Stimulated activated CD8-positive, alpha-beta memory T cell treated with anti-CD3 and anti-CD28 coated beads, Interleukin-4, amount 100 ng/mL, for 1 hour (primary cell): ENCODE measurements at regions not wholly inside any gene's neighbourhood (a gene's known extent, or its start where the extent isn't known, plus 50 kb on each side); places are given as distances from the start of the nearest gene placed in this dataset.

ENCODE experiments used
- DNase-seq, 2 donors: peaks; one replicate each; pipeline ENCODE4 v3.0.0-alpha.2; 2020; ENCODE audit warnings: low read depth in 2 of 2, low spot score in 1 of 2

DNA sequence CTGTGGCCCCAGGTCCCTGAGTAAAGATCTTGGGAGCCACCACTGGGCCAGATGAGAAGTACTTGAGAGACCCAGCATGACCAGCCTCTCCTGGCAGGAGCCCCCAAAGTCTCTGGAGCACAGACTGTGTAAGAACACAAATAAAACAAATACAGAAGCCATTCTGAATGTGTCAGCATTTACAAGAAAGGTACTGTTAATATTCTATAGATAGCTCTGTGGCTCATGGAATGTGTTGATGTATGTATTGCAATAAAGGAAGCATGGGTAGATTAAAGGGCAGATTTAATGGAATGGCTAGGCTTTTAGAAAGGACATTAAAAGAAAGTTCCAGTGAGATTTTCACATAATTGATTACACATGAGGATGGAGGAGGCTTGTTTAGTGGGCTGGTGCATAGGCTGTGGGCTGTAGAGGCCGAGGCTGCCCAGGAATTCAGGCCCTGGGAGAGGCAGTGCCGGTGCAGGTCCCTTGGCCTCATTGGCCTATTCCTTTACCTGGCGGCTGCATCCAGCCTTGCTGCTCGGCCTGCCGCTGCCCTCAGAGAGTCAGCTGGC, 127.7 kb upstream of the DLX2 start:
- DNase-seq, result no peak

DNA sequence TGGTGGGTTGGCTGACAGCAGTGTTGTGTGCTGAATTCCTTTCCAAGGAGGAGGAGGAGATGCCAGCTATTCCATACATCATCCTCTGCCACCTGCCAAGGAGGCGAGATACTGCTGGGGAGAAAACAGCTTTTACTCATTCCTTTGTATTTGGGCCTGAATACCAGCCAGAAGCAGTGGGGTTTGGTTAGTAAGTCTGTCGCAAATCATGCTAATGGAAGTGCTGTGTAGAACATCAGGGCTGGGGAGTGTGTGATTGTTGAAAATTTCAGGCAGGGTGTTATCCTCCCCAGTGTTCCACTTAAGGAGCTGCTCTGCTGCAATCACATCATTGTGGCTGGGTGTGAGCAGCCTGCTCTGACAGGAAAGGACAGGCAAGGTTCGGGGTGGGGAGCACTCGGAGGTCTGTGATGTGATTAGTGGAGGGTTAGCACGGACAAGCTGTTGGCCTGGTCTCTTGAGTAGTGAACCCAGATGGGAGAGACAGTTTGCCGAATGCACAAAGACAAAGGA, 128.2 kb upstream of the DLX2 start:
- no peak for DNase-seq

DNA sequence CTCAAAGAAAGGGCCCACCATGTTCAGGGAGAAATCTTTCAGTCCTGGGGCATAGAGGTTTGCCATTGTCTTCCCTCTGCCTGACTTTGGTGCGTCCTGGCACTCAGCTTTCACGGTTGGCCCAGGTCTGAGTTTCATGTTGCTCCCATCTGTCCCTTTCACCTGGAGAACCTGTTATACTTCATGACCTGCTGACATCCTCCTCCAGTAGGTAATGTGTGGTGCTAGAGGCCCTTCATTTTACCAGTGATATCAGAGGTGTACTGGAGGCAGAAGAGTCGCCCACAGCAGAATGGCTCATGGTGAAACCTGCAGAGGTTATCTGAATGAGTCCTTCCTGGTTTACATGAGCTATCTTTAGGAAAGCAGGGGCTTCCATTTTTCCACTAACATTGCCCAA, 128.8 kb upstream of the DLX2 start:
- DNase-seq, result no peak

DNA sequence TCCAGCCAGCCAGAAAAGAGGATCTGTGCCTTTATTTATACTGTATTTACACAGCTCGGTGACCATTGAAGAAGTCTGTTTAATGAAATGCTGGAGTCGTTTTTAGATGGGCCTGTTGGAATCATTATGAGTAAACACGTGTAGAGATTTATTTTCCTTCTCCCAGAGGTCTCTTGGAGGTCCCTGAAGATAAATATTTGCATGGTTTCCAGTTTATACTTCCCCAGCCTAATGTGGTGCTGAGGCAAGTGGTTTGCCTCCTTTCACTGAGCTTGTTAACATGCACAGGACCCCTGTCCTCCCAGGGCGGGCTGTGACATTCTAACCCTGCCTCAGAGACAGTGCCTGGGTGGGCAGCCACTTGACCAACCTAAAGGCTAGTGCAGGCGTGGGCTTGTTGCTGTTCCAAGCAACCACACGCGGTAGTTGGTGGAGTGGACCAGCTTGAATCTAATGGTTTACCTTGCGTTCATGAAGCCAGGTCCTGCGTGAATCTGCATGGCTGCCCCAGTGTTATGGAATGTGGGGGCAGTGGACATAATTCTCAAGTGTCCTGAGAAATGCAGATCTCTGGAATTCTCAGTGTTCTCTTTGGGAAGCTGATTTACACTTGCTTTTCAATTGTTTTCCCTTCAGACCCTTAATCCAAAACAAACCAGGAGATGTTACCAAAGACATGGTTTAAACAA, 130.2 kb upstream of the DLX2 start:
- DNase-seq, result no peak

DNA sequence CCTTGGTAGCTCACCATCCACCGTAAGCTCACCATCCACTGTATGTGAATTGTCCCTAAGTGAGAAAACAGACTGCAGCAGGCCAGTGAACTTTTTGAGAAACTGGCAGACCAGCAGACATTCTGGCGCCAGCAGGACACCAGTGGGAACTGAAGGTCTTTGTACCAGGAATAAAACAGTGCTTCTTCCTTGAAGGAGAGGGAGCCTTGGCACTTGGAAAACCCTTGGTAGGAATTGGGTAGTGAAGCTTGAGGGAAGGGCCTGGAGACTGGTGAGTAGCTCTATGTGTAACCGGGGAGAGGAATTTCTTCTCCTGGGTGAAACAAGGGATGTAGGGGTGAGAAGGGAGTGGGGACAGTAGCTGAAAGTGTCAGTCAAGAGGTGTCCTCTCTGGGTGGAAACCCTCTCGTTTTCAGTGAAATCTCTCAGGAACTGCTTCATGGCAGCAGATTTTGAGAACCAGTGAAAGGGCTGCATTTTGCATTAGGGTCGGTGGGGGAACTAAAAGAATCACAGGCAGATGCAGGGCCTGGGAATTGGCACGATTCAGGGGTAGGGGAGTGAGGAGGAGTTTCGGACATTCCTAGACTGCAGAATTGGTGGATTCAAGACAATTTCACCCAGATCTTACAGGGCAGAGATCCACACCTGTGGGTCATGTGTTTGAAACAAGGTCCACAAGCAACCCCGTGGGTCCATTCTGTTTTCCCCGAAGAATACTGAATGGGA, 131.5 kb upstream of the DLX2 start:
- DNase-seq, result no peak

DNA sequence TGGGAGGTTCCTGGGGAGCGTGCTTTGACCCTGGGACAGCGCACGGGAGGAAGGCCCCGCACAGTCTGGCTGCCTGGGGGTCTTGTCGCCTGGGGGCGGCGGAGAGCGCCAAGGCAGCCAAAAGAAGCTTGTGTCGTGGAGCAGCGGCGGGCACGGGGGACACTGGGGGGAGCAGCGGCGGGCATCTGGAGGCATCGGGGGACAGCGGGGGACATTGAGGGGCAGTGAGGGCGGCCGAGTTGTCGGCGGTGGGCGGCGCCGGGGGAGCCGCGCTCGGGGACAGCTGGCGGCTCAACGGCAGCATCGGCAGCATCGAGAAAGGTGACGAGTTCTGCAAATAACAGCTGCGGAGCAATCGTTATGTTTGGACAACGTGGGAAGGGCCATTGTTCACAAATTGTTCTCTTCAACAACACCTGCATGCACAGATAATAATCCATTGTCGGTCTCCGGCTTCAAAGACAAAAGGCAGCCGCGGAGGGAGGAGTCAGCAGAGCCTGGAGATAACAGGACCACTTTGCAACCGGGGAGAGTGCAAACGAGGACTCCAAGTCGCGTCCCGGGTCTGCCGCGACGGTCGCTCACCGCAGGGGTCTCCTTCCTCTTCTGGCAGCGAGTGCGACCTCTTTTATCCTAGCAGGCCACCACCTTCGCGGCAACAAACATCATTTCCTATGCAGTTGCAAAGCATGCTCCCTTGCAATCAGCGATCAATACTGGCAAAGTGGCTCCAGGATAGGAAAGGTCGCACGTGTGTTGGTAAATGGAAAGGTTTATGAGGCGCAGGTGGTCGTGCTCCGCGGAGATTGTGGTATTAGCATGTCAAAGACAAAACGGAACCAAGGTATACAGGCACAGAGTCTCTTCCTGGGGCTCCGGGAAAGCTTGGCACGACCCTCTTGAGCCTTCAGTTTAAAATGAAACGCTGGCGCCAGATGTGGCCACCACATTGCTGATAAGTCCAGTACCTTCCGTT, 132.3 kb upstream of the DLX2 start:
- DNase-seq, result no peak

DNA sequence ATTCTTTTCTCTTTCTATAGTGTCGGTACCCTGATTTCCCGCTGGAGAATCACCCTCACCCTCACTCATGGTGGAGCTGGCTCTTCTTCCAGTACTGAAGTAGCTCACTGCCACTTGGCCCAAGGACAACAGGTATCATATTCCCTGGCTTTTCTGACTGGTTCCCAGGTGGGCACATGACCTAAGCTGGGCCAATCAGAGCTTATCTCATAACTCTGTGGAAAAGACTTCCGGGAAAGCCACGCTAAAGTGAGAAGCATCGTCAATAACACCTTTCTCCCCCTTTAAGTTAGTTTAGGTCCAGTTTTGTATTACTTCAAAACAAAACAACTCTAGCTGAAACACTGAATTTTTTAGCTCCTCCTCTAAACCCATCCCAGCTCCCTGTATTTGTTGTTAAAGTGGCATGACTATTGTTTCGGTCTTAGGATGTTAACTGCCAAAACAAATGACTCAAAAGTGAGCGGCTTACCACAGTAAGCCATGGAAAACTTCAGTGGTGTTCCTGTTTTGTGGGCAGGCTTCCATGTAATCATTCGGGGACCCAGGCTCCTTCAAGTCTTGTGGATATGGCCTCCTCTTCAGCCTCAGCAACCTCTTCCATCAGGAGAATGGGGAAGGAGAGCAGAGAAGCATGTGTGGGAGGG, 137.4 kb upstream of the DLX2 start:
- no peak for DNase-seq

DNA sequence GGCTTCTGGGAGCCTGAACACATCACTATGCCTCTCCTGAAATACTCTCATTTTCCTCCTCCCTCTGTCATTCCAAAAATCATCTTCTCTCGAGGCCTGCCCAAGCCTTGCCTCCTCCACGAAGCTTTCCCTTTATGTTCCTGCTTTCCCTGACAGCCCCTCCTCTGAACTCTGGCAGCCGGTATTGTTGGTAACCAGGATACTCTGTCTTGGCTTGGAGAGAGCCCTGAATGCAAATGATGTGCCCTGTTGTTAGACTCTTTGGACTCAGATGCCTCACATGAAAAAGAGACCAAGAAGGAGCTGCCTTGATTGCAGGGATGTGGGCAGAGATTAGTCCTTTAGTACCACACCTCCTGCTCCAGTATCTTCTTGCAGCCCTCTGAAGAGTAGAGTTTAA, 138.5 kb upstream of the DLX2 start:
- no peak for DNase-seq

DNA sequence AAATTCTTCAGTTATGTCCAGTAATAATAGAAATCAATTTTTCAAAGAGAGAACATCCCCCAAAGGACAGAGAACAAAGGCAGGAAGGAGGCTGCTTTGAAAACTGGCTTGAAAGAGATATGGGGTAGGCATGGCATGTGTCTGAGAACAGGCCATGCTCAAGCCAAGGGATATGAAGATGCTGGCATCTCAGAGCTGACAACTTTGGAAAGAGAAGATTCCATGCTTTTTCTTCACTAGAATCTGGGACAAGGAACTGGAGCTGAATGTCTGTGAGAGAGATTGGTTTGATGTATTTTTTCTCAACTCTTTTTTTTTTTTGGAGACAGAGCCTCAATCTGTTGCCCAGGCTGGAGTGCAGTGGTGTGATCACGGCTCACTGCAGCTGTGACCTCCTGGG, 139.8 kb upstream of the DLX2 start:
- DNase-seq, result no peak

DNA sequence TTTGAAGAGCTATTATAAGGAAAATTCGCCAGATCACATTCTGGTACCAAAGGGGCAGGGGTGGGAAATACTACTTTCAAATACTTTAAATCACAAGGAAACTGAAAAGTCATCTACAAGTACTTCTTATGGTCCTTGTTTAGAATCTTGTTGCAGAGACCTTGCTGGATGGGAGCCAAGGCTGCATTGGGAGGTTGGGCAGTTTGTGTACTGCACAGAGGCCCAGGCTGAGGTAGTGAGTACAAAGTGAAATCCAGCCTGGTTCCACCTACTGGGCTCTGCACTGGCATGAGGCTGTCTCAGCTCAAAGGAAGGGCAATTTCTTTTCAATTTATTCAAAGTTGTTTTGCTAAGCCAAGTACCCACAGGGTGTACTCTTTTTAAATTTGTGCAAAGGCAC, 140.3 kb upstream of the DLX2 start:
- DNase-seq, result no peak

DNA sequence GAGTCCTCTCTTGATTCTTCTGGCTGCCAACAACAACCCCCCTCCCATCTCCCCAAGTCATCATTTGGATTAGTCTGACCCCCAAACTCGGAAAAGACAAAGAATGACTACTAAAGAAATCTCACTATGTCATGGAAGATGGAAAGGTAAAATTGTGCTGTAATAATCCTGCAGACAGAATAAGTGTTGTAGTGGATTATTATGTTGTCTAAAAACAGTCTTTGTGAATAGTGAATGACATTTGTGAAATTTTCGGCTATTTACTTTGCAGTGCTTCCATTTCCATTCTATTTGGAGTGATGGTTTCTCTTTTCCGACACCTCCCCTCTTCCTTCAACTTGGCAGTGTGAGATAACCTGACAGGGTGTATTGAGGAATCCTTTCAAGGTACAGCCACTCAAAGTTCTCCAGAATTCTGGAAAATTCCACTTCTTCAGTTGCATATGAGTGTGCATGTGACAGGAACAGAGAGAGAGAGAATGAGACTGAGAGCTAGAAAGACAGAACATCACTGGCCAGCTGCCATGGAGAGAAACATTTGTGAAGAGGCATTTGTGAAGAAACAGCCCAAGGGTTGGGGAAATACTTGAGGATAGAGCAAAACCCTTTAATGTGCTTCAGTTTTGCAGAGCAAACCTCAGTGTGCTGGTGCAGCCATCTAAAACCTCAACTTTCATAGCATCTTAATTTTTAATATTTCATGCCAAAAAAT, 141.9 kb upstream of the DLX2 start:
- DNase-seq, result no peak

DNA sequence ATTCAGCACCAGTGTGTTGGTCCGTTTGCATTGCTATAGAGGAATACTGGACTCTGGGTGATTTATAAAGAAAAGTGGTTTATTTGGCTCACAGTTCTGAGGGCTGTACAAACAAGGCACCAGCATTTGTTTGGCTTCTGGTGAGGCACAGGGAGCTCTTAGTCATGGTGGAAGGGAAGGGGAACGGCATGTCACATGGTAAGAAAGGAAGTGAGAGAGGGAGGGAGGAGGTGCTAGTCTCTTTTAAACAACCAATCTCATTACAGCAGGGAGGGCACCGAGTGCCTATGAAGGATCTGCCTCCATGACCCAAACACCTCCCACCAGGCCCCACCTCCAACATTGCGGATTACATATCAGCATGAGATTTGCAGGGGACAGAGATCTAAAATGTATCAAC, 143.9 kb upstream of the DLX2 start:
- DNase-seq, result no peak

DNA sequence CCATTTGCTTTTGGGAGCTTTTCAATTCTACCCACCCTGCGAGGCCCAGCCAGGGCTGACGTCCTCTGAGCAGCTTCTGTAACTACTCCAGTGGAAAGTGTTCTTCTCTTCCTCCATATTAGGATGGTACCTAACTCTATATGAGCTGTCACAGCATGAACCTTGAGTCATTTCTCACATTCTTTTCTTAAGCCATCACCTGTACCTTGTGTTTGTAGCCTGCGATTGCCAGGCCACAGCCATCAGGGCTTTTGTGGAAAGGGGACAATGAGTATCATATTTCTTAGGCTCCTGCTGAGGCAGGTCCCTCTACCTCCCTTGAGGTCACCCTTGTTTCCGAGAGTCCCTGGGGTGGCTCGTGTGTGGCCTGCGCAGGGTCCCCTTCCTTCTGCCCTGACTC, 144.5 kb upstream of the DLX2 start:
- no peak for DNase-seq

DNA sequence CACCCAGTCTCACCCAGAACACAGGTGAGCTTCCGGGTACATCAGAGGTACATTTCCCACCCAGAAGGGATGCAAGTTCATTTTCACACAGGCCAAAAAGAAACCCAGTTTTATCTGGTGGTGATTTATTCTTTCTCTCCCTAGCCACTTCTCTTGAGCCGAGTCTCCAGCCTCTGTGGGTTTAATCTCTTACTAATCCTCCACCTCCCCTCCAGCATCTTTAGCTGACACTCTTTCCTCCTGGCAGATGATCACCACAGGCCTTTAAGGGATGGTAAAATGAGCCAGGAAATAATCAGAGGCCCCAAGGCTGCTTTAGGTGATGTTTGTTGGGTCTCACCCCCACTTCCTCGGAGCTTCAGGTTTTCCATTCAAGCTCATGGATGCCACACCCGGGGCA, 145.7 kb upstream of the DLX2 start:
- no peak for DNase-seq

DNA sequence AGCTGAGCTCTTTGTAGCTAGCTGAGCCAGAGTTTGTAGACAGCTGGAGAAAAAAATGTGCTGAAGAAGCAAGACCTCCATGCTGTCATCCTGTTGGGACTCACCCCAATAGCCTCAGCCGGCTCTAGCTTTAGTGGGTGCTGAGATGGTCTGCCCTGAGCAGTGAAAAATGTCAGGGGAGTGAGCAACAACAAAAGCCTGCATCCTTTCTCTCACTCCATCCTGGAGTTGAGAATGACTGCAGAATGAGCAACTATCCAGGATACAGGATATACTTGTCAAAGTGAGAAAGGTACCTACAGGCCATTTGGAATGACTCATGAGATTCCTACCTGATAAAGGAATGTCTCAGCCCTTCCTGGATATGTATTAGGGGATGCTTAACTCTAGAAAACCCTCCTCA, 146.1 kb upstream of the DLX2 start:
- DNase-seq, result no peak

DNA sequence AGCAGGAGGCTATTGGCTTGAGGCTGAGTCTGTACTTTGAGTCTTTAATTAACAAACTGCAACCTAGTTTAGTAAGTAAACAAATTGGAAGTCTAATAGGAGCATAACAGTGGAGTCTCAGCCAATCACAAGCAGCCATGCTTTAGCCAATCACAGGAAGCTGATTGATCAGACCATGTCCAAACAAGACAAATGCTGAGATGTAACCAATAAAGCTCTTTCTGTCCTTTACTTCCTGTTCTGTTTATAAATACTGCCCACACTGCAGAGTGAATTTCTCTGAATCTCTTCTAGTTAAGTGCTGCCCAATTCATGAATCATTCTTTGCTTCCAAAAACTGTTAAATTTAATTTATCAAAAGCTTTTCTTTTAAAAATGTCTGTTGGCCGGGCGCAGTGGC, 146.6 kb upstream of the DLX2 start:
- no peak for DNase-seq

DNA sequence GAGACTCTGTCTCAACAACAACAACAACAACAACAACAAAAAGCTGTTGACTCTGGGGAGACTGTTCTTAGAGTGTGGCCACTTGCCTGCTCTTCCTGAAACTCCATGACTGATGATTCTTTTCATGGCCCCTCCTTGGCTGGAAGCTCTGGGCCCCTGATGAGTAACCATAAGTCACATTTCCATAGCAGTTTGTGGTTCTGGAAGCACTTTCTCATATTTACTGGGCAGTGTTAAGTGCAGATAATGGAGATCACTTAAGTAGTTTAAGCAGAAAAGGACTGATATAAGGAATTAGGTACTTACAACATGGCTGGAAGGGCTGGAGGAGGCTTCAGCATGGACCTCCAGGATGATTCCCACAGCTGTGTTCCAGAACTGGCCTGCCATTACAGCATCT, 147.3 kb upstream of the DLX2 start:
- no peak for DNase-seq

DNA sequence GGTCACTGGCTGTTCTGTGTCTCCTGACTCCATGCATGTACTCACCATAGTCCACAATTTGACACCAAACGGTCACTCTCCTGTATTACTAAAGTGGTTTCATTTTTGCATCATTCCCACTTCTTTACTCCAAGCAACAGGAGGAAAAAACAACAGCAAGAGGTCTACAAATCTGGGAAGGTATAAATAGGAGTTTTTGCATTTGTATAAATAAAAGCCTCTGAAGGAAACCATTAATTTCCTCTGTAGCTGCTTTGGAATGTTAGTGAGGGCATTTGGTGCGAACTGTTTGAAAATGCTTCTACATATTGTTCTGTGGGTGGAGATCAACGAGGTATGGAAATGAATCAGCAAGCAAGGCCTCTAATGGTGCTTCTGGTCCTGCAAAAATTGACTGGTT, 148.5 kb upstream of the DLX2 start:
- no peak for DNase-seq

DNA sequence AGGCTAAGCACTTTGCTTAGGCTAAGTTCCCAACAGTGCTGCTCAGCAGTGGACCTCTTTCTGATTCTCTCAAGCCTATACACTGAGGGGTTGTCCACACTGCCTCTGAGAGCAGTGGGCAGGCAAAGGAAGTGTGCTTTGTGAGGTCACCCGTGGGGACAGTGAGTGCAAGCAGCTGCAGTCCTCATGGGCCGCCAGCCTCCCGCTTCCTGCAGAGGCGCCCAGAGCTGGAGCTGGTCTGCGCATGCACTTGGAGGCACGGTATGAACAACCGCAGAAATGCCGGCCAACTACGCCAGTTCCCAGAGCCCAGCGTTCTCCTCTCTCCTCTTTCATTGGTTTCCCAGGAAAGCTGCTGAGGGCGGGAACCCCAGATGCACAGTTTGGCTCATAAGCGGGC, 149.5 kb upstream of the DLX2 start:
- no peak for DNase-seq
